ENCODE measurements at regions not wholly inside any gene's neighbourhood (a gene's known extent, or its start where the extent isn't known, plus 50 kb on each side); places are given as distances from the start of the nearest gene placed in this dataset.

GRCh38 chr3:148601766-148602685, 95.7 kb upstream of the AGTR1 start:
- intact Hi-C loops (cut with DNase I), result no loop called here
- Histone ChIP-seq H3K4me3 (no peak overlapping the region), H3K27ac (no peak overlapping the region), H3K36me3 (no peaks in the 10 kb centered on the region), H3K27me3 (no peaks in the 10 kb centered on the region), H3K4me1 (no peaks in the 10 kb centered on the region), H3K9me3 (no peaks in the 10 kb centered on the region)
- TF ChIP-seq, protein P1, sequence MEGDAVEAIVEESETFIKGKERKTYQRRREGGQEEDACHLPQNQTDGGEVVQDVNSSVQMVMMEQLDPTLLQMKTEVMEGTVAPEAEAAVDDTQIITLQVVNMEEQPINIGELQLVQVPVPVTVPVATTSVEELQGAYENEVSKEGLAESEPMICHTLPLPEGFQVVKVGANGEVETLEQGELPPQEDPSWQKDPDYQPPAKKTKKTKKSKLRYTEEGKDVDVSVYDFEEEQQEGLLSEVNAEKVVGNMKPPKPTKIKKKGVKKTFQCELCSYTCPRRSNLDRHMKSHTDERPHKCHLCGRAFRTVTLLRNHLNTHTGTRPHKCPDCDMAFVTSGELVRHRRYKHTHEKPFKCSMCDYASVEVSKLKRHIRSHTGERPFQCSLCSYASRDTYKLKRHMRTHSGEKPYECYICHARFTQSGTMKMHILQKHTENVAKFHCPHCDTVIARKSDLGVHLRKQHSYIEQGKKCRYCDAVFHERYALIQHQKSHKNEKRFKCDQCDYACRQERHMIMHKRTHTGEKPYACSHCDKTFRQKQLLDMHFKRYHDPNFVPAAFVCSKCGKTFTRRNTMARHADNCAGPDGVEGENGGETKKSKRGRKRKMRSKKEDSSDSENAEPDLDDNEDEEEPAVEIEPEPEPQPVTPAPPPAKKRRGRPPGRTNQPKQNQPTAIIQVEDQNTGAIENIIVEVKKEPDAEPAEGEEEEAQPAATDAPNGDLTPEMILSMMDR (IDR thresholded peaks at IDR 0.05), result no peak
- TF ChIP-seq POLR2A (IDR thresholded peaks at IDR 0.05) (no peak), POLR2AphosphoS5 (IDR thresholded peaks at IDR 0.05; ENCODE audit: insufficient read depth in 1 of 2, low read depth in 1 of 2) (no peak)
- DNase-seq (ENCODE audit: extremely low spot score in 2 of 2), result no peak

DNA sequence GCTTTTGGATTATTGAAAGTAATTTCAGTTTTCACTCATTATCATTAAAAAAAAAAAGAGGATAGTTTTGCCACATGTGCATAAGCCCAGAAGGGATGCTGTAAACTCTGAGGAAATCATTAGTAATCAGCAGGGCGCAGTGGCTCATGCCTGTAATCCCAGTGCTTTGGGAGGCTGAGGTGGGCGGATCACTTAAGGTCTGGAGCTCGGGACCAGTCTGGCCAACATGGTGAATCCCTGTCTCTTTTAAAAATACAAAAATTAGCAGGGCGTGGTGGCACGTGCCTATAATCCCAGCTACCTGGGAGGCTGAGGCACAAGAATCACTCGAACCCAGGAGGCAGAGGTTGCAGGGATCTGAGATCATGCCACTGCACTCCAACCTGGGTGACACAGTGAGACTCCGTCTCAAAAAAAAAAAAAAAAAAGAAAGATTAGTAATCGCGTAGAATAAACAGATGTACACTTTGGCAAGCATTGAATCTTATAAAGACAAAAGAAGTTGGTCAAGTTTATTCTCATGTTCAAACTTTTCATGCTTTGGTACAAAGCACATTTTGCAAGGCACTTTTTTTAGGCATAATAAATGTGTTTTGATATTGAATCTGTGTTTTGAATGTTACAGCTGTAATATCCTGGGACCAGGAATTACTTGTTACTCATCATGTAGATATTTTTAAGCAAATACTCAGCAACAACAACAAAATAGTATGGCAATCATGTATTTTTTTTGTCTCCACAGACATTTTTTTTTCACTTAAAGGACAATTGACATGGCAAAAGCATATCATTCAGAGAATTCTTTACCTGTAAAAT, 93.2 kb upstream of the AGTR1 start:
- no peak overlapping the region for H3K27ac ChIP-seq
- no peak for DNase-seq (ENCODE audit: extremely low spot score in 2 of 2)
- no peaks in the 10 kb centered on the region for H3K36me3 ChIP-seq
- H3K4me3 ChIP-seq, result no peak overlapping the region
- TF ChIP-seq, protein P1 (IDR thresholded peaks at IDR 0.05), result no peak
- TF ChIP-seq POLR2A (IDR thresholded peaks at IDR 0.05), result no peak
- H3K27me3 ChIP-seq, result no peaks in the 10 kb centered on the region
- H3K9me3 ChIP-seq, result no peaks in the 10 kb centered on the region
- intact Hi-C loops (cut with DNase I), result no loop called here
- H3K4me1 ChIP-seq, result no peaks in the 10 kb centered on the region

GRCh38 chr3:148605521-148605920, 92.2 kb upstream of the AGTR1 start:
- Histone ChIP-seq H3K27me3 (no peaks in the 10 kb centered on the region), H3K9me3 (no peaks in the 10 kb centered on the region), H3K36me3 (no peaks in the 10 kb centered on the region), H3K27ac (no peak overlapping the region), H3K4me3 (no peak overlapping the region), H3K4me1 (no peaks in the 10 kb centered on the region)
- no peak for DNase-seq (ENCODE audit: extremely low spot score in 2 of 2)
- intact Hi-C loops (cut with DNase I), result no loop called here
- TF ChIP-seq POLR2AphosphoS5 (IDR thresholded peaks at IDR 0.05; ENCODE audit: insufficient read depth in 1 of 2, low read depth in 1 of 2) (no peak), POLR2A (IDR thresholded peaks at IDR 0.05) (no peak)
- TF ChIP-seq, protein P1 (IDR thresholded peaks at IDR 0.05), result no peak

DNA sequence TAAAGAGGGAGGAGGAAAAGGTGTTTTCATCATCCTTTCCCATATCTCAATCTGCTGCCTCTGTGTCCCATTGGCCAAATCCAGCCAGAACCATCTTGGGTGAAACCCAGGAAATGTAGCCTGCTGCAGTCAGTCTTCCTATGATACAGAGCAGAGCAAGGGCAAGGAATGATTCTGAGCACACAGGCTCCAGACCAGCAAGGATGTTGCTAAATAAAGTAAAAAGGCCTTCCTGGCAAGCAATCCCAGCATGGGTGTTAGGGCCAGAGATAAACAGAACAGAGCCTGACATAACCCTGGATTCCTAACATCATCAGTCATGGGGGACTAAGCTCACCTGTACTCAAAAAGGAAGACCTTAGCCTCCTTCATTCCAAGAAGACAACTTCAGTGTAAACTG, 90.7 kb upstream of the AGTR1 start:
- Histone ChIP-seq H3K9me3 (no peaks in the 10 kb centered on the region), H3K4me3 (no peak overlapping the region), H3K27ac (no peak overlapping the region), H3K4me1 (no peaks in the 10 kb centered on the region), H3K27me3 (no peaks in the 10 kb centered on the region), H3K36me3 (no peaks in the 10 kb centered on the region)
- intact Hi-C loops (cut with DNase I), result no loop called here
- TF ChIP-seq, protein P1 (IDR thresholded peaks at IDR 0.05), result no peak
- no peak for TF ChIP-seq POLR2AphosphoS5 (IDR thresholded peaks at IDR 0.05; ENCODE audit: insufficient read depth in 1 of 2, low read depth in 1 of 2)
- TF ChIP-seq POLR2A (IDR thresholded peaks at IDR 0.05), result no peak
- DNase-seq (ENCODE audit: extremely low spot score in 2 of 2), result no peak
